Thoracic aorta (tissue), 2 donors: ENCODE measurements at regions not wholly inside any gene's neighbourhood (a gene's known extent, or its start where the extent isn't known, plus 50 kb on each side); places are given as distances from the start of the nearest gene placed in this dataset.

Experiments
- ATAC-seq: fragments of 150-250 bp; one replicate; pipeline ENCODE4 v1.8.0; 2017; ENCODE audit warnings: low read depth; ENCODE audit not compliant: insufficient number of reproducible peaks, low FRiP score
- DNase-seq: peaks from one replicate; pipeline ENCODE4 v3.0.0-alpha.2; 2020; ENCODE audit warnings: low spot score
- H3K27ac ChIP-seq, 2 donors: fragments of 200-600 bp; sonication (generic); 1 replicate in 1 of 2; 2 replicates in 1 of 2; pipeline ENCODE4 v1.5.1; 2016; ENCODE audit warnings: mild to moderate bottlenecking in 2 of 2, moderate library complexity in 2 of 2
- H3K27me3 ChIP-seq: fragments of 200-600 bp; sonication (generic); replicated peaks from 2 replicates; pipeline ENCODE4 v1.6.0; 2016; ENCODE audit warnings: mild to moderate bottlenecking; ENCODE audit not compliant: insufficient read depth
- H3K36me3 ChIP-seq: fragments of 200-600 bp; sonication (generic); one replicate; pipeline ENCODE4 v1.5.1; 2016
- H3K4me1 ChIP-seq, 2 donors: fragments of 200-600 bp; sonication (generic); 1 replicate in 1 of 2; 2 replicates in 1 of 2; pipeline versions ENCODE4 v1.5.1 to v1.6.0; 2016; ENCODE audit warnings: low read depth in 2 of 2, mild to moderate bottlenecking in 1 of 2; ENCODE audit not compliant: control insufficient read depth in 1 of 2
- H3K4me3 ChIP-seq: fragments of 200-600 bp; sonication (generic); 2 replicates; pipeline ENCODE4 v1.5.1; 2016; ENCODE audit warnings: mild to moderate bottlenecking
- H3K9me3 ChIP-seq: fragments of 200-600 bp; sonication (generic); 2 replicates; pipeline ENCODE4 v1.5.1; 2016
- CTCF ChIP-seq: fragments of 200-600 bp; sonication (generic); IDR thresholded peaks from one replicate; pipeline ENCODE4 v1.5.1; 2019; ENCODE audit warnings: antibody characterized with exemption

- no peak for ATAC-seq
- no peak for DNase-seq
- Histone ChIP-seq H3K27ac (no peak overlapping the region), H3K4me3 (no peak overlapping the region), H3K27me3 (no peaks in the 10 kb centered on the region), H3K4me1 (no peaks in the 10 kb centered on the region), H3K9me3 (no peaks in the 10 kb centered on the region), H3K36me3 (no peaks in the 10 kb centered on the region)
- no peak for TF ChIP-seq CTCF
These were observed 123.0 kb downstream of the FAM181B start for GRCh38 chr11:82610671-82611070.

DNA sequence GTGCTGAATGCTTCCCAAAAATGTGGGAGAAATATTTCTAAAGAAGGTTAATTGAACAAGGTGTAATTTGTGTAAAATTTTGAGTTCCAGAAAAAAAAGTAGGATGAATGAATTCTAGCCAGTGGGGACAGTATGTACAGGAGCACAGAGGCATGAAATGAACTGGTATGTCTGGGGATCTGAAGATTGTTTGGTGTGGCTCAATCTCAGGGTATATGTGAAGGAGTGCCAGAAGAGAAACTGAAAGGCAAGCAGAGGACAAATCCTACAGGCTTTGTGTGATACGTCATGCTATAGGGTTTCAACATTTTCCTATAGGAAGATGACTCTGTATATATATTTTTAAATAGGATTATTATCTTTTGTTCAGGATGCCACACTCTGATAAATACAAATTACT lies 126.9 kb downstream of the FAM181B start:
- Histone ChIP-seq H3K4me1 (no peaks in the 10 kb centered on the region), H3K36me3 (no peaks in the 10 kb centered on the region), H3K9me3 (no peaks in the 10 kb centered on the region), H3K27me3 (no peaks in the 10 kb centered on the region), H3K4me3 (no peak overlapping the region), H3K27ac (no peak overlapping the region)
- no peak for ATAC-seq
- TF ChIP-seq CTCF = no peak
- no peak for DNase-seq

GRCh38 chr11:82601711-82602110 lies 132.0 kb downstream of the FAM181B start:
- H3K4me3 ChIP-seq = no peak overlapping the region
- TF ChIP-seq CTCF = no peak
- no peaks in the 10 kb centered on the region for H3K27me3 ChIP-seq
- H3K4me1 ChIP-seq = no peaks in the 10 kb centered on the region
- no peaks in the 10 kb centered on the region for H3K36me3 ChIP-seq
- no peak for DNase-seq
- ATAC-seq = no peak
- no peak overlapping the region for H3K27ac ChIP-seq
- H3K9me3 ChIP-seq = no peaks in the 10 kb centered on the region

GRCh38 chr11:82599836-82600235 lies 133.8 kb downstream of the FAM181B start:
- no peaks in the 10 kb centered on the region for H3K4me1 ChIP-seq
- H3K36me3 ChIP-seq = no peaks in the 10 kb centered on the region
- no peak overlapping the region for H3K27ac ChIP-seq
- no peak overlapping the region for H3K4me3 ChIP-seq
- no peaks in the 10 kb centered on the region for H3K27me3 ChIP-seq
- no peak for ATAC-seq
- no peak for TF ChIP-seq CTCF
- H3K9me3 ChIP-seq = no peaks in the 10 kb centered on the region
- no peak for DNase-seq

DNA sequence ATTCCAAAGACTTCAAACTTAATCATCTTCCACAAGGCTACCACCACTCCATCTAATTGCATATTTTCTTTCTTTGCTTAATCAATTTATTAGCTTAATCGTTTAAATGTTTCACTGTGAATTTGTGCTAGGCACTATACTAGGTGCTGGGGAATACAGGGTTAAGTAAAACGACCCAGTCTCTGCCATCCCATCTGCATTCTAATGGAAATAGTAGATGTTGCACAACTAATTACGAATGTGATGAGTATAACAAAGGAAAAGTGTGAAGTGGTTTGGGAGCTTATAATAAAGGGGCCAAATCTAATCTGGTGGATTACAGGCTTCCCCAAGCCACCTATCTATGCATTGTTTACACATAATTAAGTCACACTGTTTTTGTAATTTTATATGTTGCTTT lies 147.1 kb downstream of the FAM181B start:
- ATAC-seq (no peak), DNase-seq (no peak)
- TF ChIP-seq CTCF = no peak
- H3K27me3 ChIP-seq = no peaks in the 10 kb centered on the region
- H3K4me3 ChIP-seq = no peak overlapping the region
- no peaks in the 10 kb centered on the region for H3K4me1 ChIP-seq
- H3K36me3 ChIP-seq = no peaks in the 10 kb centered on the region
- H3K9me3 ChIP-seq = peaks cover 3% of the 10 kb centered on the region
- H3K27ac ChIP-seq = no peak overlapping the region
